ENCODE measurements at regions not wholly inside any gene's neighbourhood (a gene's known extent, or its start where the extent isn't known, plus 50 kb on each side); places are given as distances from the start of the nearest gene placed in this dataset.
"Not testable (repeated sequence)": the region's sequence is repeated elsewhere in the genome, so short reads cannot be mapped to it uniquely, and the experiment has no call there.

DNA sequence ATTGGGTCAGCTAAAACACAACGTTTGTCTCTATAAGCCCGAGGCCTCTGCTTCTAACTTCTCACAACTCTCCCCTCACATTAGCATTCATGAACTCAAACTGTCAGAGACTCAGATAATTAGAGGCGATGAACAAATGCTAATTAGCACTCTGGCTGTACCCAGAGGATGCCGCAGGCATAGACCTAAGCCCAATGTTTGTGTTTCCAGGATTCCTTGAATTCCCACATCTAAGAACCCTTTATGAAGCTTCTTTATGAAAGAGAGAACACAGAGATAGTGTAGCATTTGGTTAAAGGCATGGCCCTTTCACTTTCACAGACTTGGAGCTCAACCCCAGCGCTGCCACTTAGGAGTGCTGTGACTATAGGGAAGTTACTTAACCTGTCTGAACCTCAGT is 512.2 kb downstream of the GRIN2A start:
- Histone ChIP-seq H3K27me3 (ENCODE audit: control insufficient read depth in 4 of 4, insufficient read depth in 4 of 4, low read length in 3 of 4) (no peaks in the 10 kb centered on the region), H3K27ac (ENCODE audit: low read depth in 1 of 2, low read length in 2 of 2) (no peak overlapping the region), H3K9me3 (ENCODE audit: control insufficient read depth in 4 of 4, low read length in 3 of 4) (no peaks in the 10 kb centered on the region), H3K9ac (ENCODE audit: low read depth in 1 of 2, low read length in 2 of 2) (no peak overlapping the region), H3K4me1 (ENCODE audit: control insufficient read depth in 4 of 4, insufficient read depth in 4 of 4, low read length in 3 of 4) (no peaks in the 10 kb centered on the region), H3K36me3 (ENCODE audit: control insufficient read depth in 4 of 4, insufficient read depth in 3 of 4, low read depth in 1 of 4, low read length in 3 of 4) (no peaks in the 10 kb centered on the region), H3K4me3 (ENCODE audit: low read depth in 1 of 3, low read length in 3 of 3) (no peak overlapping the region)
- DNase-seq (ENCODE audit: low spot score) = no peak
- WGBS = 37% methylated on average over 5 of the region's 5 CpGs
- no peak for TF ChIP-seq GABPA (IDR thresholded peaks at IDR 0.05 in 1 of 2, conservative IDR thresholded peaks at IDR 0.05 in 1 of 2)
- TF ChIP-seq REST (IDR thresholded peaks at IDR 0.05) = no peak
- TF ChIP-seq FOXA2 (IDR thresholded peaks at IDR 0.05) = no peak

GRCh38 chr16:9670616-9671015 is 511.6 kb downstream of the GRIN2A start:
- not testable (repeated sequence) for H3K4me3 ChIP-seq (ENCODE audit: low read depth in 1 of 3, low read length in 3 of 3); H3K27ac ChIP-seq (ENCODE audit: low read depth in 1 of 2, low read length in 2 of 2); H3K9me3 ChIP-seq (ENCODE audit: control insufficient read depth in 4 of 4, low read length in 3 of 4); H3K36me3 ChIP-seq (ENCODE audit: control insufficient read depth in 4 of 4, insufficient read depth in 3 of 4, low read depth in 1 of 4, low read length in 3 of 4); H3K27me3 ChIP-seq (ENCODE audit: control insufficient read depth in 4 of 4, insufficient read depth in 4 of 4, low read length in 3 of 4); H3K4me1 ChIP-seq (ENCODE audit: control insufficient read depth in 4 of 4, insufficient read depth in 4 of 4, low read length in 3 of 4); H3K9ac ChIP-seq (ENCODE audit: low read depth in 1 of 2, low read length in 2 of 2); DNase-seq (ENCODE audit: low spot score)
- 79% methylated on average over 5 of the region's 5 CpGs for WGBS

DNA sequence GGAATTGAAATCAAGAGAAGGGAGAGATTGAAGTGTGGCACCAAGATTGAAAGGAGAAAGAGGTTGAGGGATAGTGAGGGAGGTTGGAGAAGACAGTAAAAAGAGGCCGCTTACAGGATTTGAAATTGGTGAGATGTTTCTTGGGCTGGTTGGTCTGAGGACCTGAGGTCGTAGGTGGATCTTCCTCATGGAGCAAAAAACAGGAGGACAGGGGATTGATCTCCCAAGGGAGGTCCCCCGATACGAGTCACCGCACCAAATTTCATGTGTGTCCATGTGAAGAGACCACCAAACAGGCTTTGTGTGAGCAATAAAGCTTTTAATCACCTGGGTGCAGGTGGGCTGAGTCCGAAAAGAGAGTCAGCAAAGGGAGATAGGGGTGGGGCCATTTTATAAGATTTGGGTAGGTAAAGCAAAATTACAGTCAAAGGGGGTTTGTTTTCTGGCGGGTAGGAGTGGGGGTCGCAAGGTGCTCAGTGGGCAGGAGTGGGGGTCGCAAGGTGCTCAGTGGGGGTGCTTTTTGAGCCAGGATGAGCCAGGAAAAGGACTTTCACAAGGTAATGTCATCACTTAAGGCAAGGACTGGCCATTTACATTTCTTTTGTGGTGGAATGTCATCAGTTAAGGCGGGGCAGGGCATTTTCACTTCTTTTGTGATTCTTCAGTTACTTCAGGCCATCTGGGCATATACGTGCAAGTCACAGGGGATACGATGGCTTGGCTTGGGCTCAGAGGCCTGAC is 505.5 kb downstream of the GRIN2A start:
- not testable (repeated sequence) for H3K9ac ChIP-seq (ENCODE audit: low read depth in 1 of 2, low read length in 2 of 2); H3K4me3 ChIP-seq (ENCODE audit: low read depth in 1 of 3, low read length in 3 of 3); H3K4me1 ChIP-seq (ENCODE audit: control insufficient read depth in 4 of 4, insufficient read depth in 4 of 4, low read length in 3 of 4); H3K27ac ChIP-seq (ENCODE audit: low read depth in 1 of 2, low read length in 2 of 2); H3K9me3 ChIP-seq (ENCODE audit: control insufficient read depth in 4 of 4, low read length in 3 of 4); H3K27me3 ChIP-seq (ENCODE audit: control insufficient read depth in 4 of 4, insufficient read depth in 4 of 4, low read length in 3 of 4); H3K36me3 ChIP-seq (ENCODE audit: control insufficient read depth in 4 of 4, insufficient read depth in 3 of 4, low read depth in 1 of 4, low read length in 3 of 4); DNase-seq (ENCODE audit: low spot score)
- WGBS = 85% methylated on average over 7 of the region's 12 CpGs

DNA sequence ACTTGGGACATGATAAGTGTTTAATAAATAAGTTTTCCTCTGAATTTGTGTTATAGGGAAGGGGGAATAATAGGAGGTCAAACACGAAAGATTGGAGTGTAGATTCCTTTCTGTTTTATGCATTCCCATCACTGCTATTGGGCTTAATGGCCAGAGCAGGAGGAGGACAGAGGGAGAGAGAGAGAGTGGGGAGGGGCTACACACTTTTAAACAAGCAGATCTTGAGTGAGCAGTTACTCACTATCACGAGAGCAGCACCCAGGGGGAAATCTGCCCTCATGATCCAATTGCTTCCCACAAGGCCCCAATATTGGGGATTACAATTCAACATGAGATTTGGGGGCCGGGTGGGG is 505.0 kb downstream of the GRIN2A start:
- H3K36me3 ChIP-seq (ENCODE audit: control insufficient read depth in 4 of 4, insufficient read depth in 3 of 4, low read depth in 1 of 4, low read length in 3 of 4) = no peaks in the 10 kb centered on the region
- H3K4me1 ChIP-seq (ENCODE audit: control insufficient read depth in 4 of 4, insufficient read depth in 4 of 4, low read length in 3 of 4) = no peaks in the 10 kb centered on the region
- no peaks in the 10 kb centered on the region for H3K9me3 ChIP-seq (ENCODE audit: control insufficient read depth in 4 of 4, low read length in 3 of 4)
- H3K27ac ChIP-seq (ENCODE audit: low read depth in 1 of 2, low read length in 2 of 2) = no peak overlapping the region
- no peaks in the 10 kb centered on the region for H3K27me3 ChIP-seq (ENCODE audit: control insufficient read depth in 4 of 4, insufficient read depth in 4 of 4, low read length in 3 of 4)
- DNase-seq (ENCODE audit: low spot score) = no peak
- H3K4me3 ChIP-seq (ENCODE audit: low read depth in 1 of 3, low read length in 3 of 3) = no peak overlapping the region
- 65% methylated on average over 3 of the region's 3 CpGs for WGBS
- H3K9ac ChIP-seq (ENCODE audit: low read depth in 1 of 2, low read length in 2 of 2) = no peak overlapping the region
- no peak for TF ChIP-seq HNF4G (IDR thresholded peaks at IDR 0.05)
- TF ChIP-seq YY1 (IDR thresholded peaks at IDR 0.05) = no peak
- no peak for TF ChIP-seq HNF4A (conservative IDR thresholded peaks at IDR 0.05)
- TF ChIP-seq RAD21 (IDR thresholded peaks at IDR 0.05) = no peak
- TF ChIP-seq, protein P1, sequence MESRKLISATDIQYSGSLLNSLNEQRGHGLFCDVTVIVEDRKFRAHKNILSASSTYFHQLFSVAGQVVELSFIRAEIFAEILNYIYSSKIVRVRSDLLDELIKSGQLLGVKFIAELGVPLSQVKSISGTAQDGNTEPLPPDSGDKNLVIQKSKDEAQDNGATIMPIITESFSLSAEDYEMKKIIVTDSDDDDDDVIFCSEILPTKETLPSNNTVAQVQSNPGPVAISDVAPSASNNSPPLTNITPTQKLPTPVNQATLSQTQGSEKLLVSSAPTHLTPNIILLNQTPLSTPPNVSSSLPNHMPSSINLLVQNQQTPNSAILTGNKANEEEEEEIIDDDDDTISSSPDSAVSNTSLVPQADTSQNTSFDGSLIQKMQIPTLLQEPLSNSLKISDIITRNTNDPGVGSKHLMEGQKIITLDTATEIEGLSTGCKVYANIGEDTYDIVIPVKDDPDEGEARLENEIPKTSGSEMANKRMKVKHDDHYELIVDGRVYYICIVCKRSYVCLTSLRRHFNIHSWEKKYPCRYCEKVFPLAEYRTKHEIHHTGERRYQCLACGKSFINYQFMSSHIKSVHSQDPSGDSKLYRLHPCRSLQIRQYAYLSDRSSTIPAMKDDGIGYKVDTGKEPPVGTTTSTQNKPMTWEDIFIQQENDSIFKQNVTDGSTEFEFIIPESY (IDR thresholded peaks at IDR 0.05) = no peak
- TF ChIP-seq REST (IDR thresholded peaks at IDR 0.05) = no peak
- TF ChIP-seq RXRA (IDR thresholded peaks at IDR 0.05) = no peak
- TF ChIP-seq GABPA (IDR thresholded peaks at IDR 0.05 in 1 of 2, conservative IDR thresholded peaks at IDR 0.05 in 1 of 2) = no peak
- TF ChIP-seq JUND (IDR thresholded peaks at IDR 0.05) = no peak
- no peak for TF ChIP-seq NR2F2 (IDR thresholded peaks at IDR 0.05)
- TF ChIP-seq, protein P2, sequence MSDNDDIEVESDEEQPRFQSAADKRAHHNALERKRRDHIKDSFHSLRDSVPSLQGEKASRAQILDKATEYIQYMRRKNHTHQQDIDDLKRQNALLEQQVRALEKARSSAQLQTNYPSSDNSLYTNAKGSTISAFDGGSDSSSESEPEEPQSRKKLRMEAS (IDR thresholded peaks at IDR 0.05) = no peak
- TF ChIP-seq EGR1 (IDR thresholded peaks at IDR 0.05; ENCODE audit: low read depth in 2 of 2) = no peak
- no peak for TF ChIP-seq FOXA1 (IDR thresholded peaks at IDR 0.05)

All from liver (tissue), 7 donors.